Mesendoderm (in vitro differentiated cells): ENCODE measurements at regions not wholly inside any gene's neighbourhood (a gene's known extent, or its start where the extent isn't known, plus 50 kb on each side); places are given as distances from the start of the nearest gene placed in this dataset.

ENCODE experiments used
- DNase-seq: peaks from one replicate; pipeline ENCODE4 v3.0.0; 2013
- H2AK5ac ChIP-seq: 2 replicates; pipeline ENCODE4 v1.6.1; 2013; ENCODE audit warnings: low read length, inconsistent platforms
- H2BK120ac ChIP-seq: 2 replicates; pipeline ENCODE4 v1.6.1; 2013; ENCODE audit warnings: low read depth, mild to moderate bottlenecking, low read length, moderate library complexity, mixed read lengths
- H2BK15ac ChIP-seq: replicated peaks from 2 replicates; pipeline ENCODE4 v1.6.1; 2013; ENCODE audit warnings: low read depth, mild to moderate bottlenecking, moderate library complexity
- H2BK5ac ChIP-seq: 2 replicates; pipeline ENCODE4 v1.6.1; 2013; ENCODE audit warnings: low read length, inconsistent platforms
- H3K18ac ChIP-seq: 2 replicates; pipeline ENCODE4 v1.6.1; 2013; ENCODE audit warnings: mild to moderate bottlenecking, low read length, mixed read lengths
- H3K23ac ChIP-seq: one replicate; pipeline ENCODE4 v1.6.1; 2013; ENCODE audit warnings: low read length
- H3K27ac ChIP-seq: 2 replicates; pipeline ENCODE4 v1.5.1; 2013; ENCODE audit warnings: low read depth, mild to moderate bottlenecking, inconsistent platforms, low read length, moderate library complexity
- H3K27me3 ChIP-seq: 2 replicates; pipeline ENCODE4 v1.6.1; 2013; ENCODE audit warnings: low read length, control low read depth, mild to moderate bottlenecking, inconsistent platforms; ENCODE audit not compliant: insufficient read depth, poor library complexity
- H3K36me3 ChIP-seq: 2 replicates; pipeline ENCODE4 v1.6.1; 2013; ENCODE audit warnings: low read length, inconsistent platforms; ENCODE audit not compliant: control insufficient read depth, insufficient read depth
- H3K4ac ChIP-seq: one replicate; pipeline ENCODE4 v1.6.1; 2013; ENCODE audit warnings: low read depth, mild to moderate bottlenecking, low read length, moderate library complexity
- H3K4me1 ChIP-seq: 2 replicates; pipeline ENCODE4 v1.6.1; 2013; ENCODE audit warnings: low read depth, low read length, inconsistent platforms; ENCODE audit not compliant: control insufficient read depth
- H3K4me2 ChIP-seq: 2 replicates; pipeline ENCODE4 v1.6.1; 2013; ENCODE audit warnings: low read length
- H3K4me3 ChIP-seq: 2 replicates; pipeline ENCODE4 v1.5.1; 2013; ENCODE audit warnings: mild to moderate bottlenecking, low read length
- H3K56ac ChIP-seq: one replicate; pipeline ENCODE4 v1.6.1; 2013; ENCODE audit warnings: low read length
- H3K79me1 ChIP-seq: 2 replicates; pipeline ENCODE4 v1.6.1; 2013; ENCODE audit warnings: low read length, inconsistent platforms
- H3K79me2 ChIP-seq: 2 replicates; pipeline ENCODE4 v1.6.1; 2013; ENCODE audit warnings: mild to moderate bottlenecking, low read length; ENCODE audit not compliant: control insufficient read depth, insufficient read depth
- H3K9ac ChIP-seq: 2 replicates; pipeline ENCODE4 v1.6.1; 2013; ENCODE audit warnings: low read length, inconsistent platforms
- H4K5ac ChIP-seq: one replicate; pipeline ENCODE4 v1.6.1; 2013; ENCODE audit warnings: low read length
- H4K8ac ChIP-seq: one replicate; pipeline ENCODE4 v1.6.1; 2013; ENCODE audit warnings: low read depth, mild to moderate bottlenecking, control low read depth, low read length, moderate library complexity
- WGBS: extraction: QIAGEN DNeasy Blood & Tissue Kit; methylation state at CpG from one replicate; pipeline ENCODE4 v1.1.7; 2013; ENCODE audit warnings: low lambda C conversion rate, missing lambda C conversion rate; ENCODE audit not compliant: insufficient coverage; ENCODE audit errors: extremely low coverage; 5-methylcytosine and 5-hydroxymethylcytosine counted together

- no CpG with 5 or more reads among the region's 2 CpGs for WGBS
- H2BK120ac ChIP-seq, result no peak overlapping the region
These were observed 67.9 kb upstream of the LIN7A start for GRCh38 chr12:81005606-81006005.

DNA sequence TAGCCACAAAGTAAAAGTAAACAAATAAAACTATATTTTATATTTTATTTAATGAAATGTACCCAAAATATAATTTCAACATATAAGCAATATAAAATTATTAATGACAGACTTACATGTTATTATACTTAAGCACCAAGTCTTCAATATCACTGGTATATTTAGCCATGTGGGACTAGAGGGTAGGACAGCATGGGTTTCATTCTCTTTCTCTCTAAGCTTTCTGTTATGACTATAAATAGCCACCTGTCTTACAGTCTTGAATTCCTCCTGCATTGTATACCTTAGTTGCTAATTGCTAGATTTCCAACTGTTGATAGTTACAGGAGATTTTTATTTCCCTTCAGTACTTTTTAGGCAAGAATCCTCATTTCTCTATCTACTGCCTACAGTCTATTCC, 63.1 kb upstream of the LIN7A start:
- no peak overlapping the region for H4K5ac ChIP-seq
- DNase-seq, result no peak

More at GRCh38 chr12:81005606-81006005, 67.9 kb upstream of the LIN7A start:
- no peak overlapping the region for H2AK5ac ChIP-seq
- H3K23ac ChIP-seq, result no peak overlapping the region
- DNase-seq, result no peak
- H3K9ac ChIP-seq, result no peak overlapping the region
- no peak overlapping the region for H2BK15ac ChIP-seq
- H3K18ac ChIP-seq, result no peak overlapping the region
- H3K4me3 ChIP-seq, result no peak overlapping the region
- H3K79me2 ChIP-seq, result no peaks in the 10 kb centered on the region
- H3K4ac ChIP-seq, result no peak overlapping the region
- H3K56ac ChIP-seq, result no peak overlapping the region
- no peaks in the 10 kb centered on the region for H3K4me1 ChIP-seq
- no peak overlapping the region for H2BK5ac ChIP-seq
- H3K36me3 ChIP-seq, result no peaks in the 10 kb centered on the region
- H4K5ac ChIP-seq, result no peak overlapping the region
- H3K27ac ChIP-seq, result no peak overlapping the region
- H4K8ac ChIP-seq, result no peak overlapping the region
- H3K79me1 ChIP-seq, result no peaks in the 10 kb centered on the region
- H3K4me2 ChIP-seq, result no peak overlapping the region
- no peaks in the 10 kb centered on the region for H3K27me3 ChIP-seq

GRCh38 chr12:80988986-80989385, 51.3 kb upstream of the LIN7A start:
- no peak overlapping the region for H4K8ac ChIP-seq
- no peak overlapping the region for H3K4me3 ChIP-seq
- H3K4ac ChIP-seq, result no peak overlapping the region
- WGBS, result no CpG with 5 or more reads among the region's 3 CpGs
- no peak overlapping the region for H3K9ac ChIP-seq
- no peak overlapping the region for H3K18ac ChIP-seq
- no peaks in the 10 kb centered on the region for H3K27me3 ChIP-seq
- H3K36me3 ChIP-seq, result no peaks in the 10 kb centered on the region
- no peak overlapping the region for H2BK120ac ChIP-seq
- DNase-seq, result peak; percentile 11
- H3K79me1 ChIP-seq, result no peaks in the 10 kb centered on the region
- H3K56ac ChIP-seq, result no peak overlapping the region
- H3K27ac ChIP-seq, result no peak overlapping the region
- no peak overlapping the region for H2BK5ac ChIP-seq
- H2BK15ac ChIP-seq, result no peak overlapping the region
- no peak overlapping the region for H3K23ac ChIP-seq
- no peaks in the 10 kb centered on the region for H3K4me1 ChIP-seq
- no peak overlapping the region for H2AK5ac ChIP-seq
- H3K4me2 ChIP-seq, result no peak overlapping the region
- no peak overlapping the region for H4K5ac ChIP-seq
- H3K79me2 ChIP-seq, result no peaks in the 10 kb centered on the region

More for the DNA sequence above, 63.1 kb upstream of the LIN7A start:
- Histone ChIP-seq H3K36me3 (no peaks in the 10 kb centered on the region), H2AK5ac (no peak overlapping the region), H2BK5ac (no peak overlapping the region), H3K4me1 (no peaks in the 10 kb centered on the region), H3K9ac (no peak overlapping the region), H2BK15ac (no peak overlapping the region), H3K23ac (no peak overlapping the region), H3K27ac (no peak overlapping the region), H3K4me2 (no peak overlapping the region), H3K4ac (no peak overlapping the region), H2BK120ac (no peak overlapping the region), H3K79me1 (no peaks in the 10 kb centered on the region), H3K27me3 (no peaks in the 10 kb centered on the region), H3K18ac (no peak overlapping the region), H3K4me3 (no peak overlapping the region), H4K8ac (no peak overlapping the region), H3K56ac (no peak overlapping the region), H3K79me2 (no peaks in the 10 kb centered on the region)
